NB4 (cell line): ENCODE measurements at regions not wholly inside any gene's neighbourhood (a gene's known extent, or its start where the extent isn't known, plus 50 kb on each side); places are given as distances from the start of the nearest gene placed in this dataset.

Source experiments
- CTCF ChIP-seq: IDR thresholded peaks from one replicate; pipeline ENCODE4 v1.5.1; 2012; ENCODE audit warnings: low read depth, low read length
- MAX ChIP-seq: IDR thresholded peaks from 2 replicates; pipeline ENCODE4 v1.6.1; 2011; ENCODE audit warnings: low read depth, low read length
- POLR2A ChIP-seq: IDR thresholded peaks from 2 replicates; pipeline ENCODE4 v1.6.1; 2011; ENCODE audit warnings: mild to moderate bottlenecking; ENCODE audit not compliant: insufficient read length; ENCODE audit errors: extremely low read depth

GRCh38 chr7:132022188-132022587 is 465.8 kb upstream of the PODXL start:
- TF ChIP-seq POLR2A: no peak
- no peak for TF ChIP-seq CTCF
- no peak for TF ChIP-seq MAX
